ENCODE measurements at regions not wholly inside any gene's neighbourhood (a gene's known extent, or its start where the extent isn't known, plus 50 kb on each side); places are given as distances from the start of the nearest gene placed in this dataset.

DNA sequence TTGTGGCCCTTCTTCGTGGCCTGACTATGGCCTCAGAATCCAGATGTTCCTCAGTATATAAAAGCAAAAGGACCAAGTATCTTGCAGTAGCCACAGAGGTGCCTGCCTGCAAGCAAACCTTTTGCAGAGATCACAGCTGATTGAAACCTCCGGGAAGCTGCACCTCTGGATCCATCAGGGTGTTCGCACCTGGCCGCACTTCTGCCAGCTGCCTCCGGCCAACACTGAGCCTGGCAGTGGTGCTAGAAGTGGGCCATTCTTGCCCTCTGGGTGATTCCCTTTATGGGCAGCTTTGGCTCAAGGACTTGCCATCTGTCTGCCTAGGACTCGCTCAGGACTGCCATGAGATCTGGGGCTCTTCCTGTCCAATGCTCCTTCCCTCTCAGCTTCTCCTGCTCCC, 214.6 kb upstream of the ECI2 start:
- TF ChIP-seq, protein P1, sequence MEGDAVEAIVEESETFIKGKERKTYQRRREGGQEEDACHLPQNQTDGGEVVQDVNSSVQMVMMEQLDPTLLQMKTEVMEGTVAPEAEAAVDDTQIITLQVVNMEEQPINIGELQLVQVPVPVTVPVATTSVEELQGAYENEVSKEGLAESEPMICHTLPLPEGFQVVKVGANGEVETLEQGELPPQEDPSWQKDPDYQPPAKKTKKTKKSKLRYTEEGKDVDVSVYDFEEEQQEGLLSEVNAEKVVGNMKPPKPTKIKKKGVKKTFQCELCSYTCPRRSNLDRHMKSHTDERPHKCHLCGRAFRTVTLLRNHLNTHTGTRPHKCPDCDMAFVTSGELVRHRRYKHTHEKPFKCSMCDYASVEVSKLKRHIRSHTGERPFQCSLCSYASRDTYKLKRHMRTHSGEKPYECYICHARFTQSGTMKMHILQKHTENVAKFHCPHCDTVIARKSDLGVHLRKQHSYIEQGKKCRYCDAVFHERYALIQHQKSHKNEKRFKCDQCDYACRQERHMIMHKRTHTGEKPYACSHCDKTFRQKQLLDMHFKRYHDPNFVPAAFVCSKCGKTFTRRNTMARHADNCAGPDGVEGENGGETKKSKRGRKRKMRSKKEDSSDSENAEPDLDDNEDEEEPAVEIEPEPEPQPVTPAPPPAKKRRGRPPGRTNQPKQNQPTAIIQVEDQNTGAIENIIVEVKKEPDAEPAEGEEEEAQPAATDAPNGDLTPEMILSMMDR (IDR thresholded peaks at IDR 0.05; ENCODE audit: poor library complexity, severe bottlenecking): no peak
- TF ChIP-seq POLR2AphosphoS5 (IDR thresholded peaks at IDR 0.05) (no peak), EP300 (conservative IDR thresholded peaks at IDR 0.05; ENCODE audit: poor library complexity, severe bottlenecking) (no peak), TAF1 (IDR thresholded peaks at IDR 0.05; ENCODE audit: low read depth) (no peak), MXI1 (conservative IDR thresholded peaks at IDR 0.05; ENCODE audit: poor library complexity, severe bottlenecking) (no peak), RAD21 (conservative IDR thresholded peaks at IDR 0.05) (no peak), EZH2 (IDR thresholded peaks at IDR 0.05; ENCODE audit: borderline replicate concordance, insufficient read depth, low read length, poor library complexity, severe bottlenecking) (no peak), SMC3 (conservative IDR thresholded peaks at IDR 0.05; ENCODE audit: poor library complexity) (no peak)
- TF ChIP-seq, protein P2, sequence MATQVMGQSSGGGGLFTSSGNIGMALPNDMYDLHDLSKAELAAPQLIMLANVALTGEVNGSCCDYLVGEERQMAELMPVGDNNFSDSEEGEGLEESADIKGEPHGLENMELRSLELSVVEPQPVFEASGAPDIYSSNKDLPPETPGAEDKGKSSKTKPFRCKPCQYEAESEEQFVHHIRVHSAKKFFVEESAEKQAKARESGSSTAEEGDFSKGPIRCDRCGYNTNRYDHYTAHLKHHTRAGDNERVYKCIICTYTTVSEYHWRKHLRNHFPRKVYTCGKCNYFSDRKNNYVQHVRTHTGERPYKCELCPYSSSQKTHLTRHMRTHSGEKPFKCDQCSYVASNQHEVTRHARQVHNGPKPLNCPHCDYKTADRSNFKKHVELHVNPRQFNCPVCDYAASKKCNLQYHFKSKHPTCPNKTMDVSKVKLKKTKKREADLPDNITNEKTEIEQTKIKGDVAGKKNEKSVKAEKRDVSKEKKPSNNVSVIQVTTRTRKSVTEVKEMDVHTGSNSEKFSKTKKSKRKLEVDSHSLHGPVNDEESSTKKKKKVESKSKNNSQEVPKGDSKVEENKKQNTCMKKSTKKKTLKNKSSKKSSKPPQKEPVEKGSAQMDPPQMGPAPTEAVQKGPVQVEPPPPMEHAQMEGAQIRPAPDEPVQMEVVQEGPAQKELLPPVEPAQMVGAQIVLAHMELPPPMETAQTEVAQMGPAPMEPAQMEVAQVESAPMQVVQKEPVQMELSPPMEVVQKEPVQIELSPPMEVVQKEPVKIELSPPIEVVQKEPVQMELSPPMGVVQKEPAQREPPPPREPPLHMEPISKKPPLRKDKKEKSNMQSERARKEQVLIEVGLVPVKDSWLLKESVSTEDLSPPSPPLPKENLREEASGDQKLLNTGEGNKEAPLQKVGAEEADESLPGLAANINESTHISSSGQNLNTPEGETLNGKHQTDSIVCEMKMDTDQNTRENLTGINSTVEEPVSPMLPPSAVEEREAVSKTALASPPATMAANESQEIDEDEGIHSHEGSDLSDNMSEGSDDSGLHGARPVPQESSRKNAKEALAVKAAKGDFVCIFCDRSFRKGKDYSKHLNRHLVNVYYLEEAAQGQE (IDR thresholded peaks at IDR 0.05; ENCODE audit: borderline replicate concordance): no peak
